GM19193 (cell line): ENCODE measurements at regions not wholly inside any gene's neighbourhood (a gene's known extent, or its start where the extent isn't known, plus 50 kb on each side); places are given as distances from the start of the nearest gene placed in this dataset.

Experiments used
- POLR2A ChIP-seq: IDR thresholded peaks from 4 replicates; pipeline ENCODE4 v1.6.1; 2011; ENCODE audit not compliant: insufficient read depth, insufficient read length; ENCODE audit errors: extremely low read depth

DNA sequence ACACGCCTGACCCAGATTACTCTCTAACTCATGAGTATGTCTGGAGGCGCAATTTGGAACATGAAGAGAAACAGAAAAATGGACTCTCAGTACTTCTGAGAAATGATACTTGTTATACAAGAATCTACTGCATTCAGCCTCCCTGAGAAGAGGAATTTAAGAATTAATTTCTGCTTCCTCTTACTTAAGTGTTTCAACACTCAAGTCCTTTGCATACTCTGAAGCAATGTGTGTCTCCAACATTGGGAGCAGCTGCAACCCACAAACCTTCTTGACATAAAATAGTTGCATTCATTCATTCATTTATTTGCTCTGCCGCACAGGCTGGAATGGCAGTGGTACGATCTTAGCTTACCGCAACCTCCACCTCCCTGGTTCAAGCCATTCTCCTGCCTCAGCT lies 199.8 kb downstream of the NPIPA7 start:
- no peak for TF ChIP-seq POLR2A

DNA sequence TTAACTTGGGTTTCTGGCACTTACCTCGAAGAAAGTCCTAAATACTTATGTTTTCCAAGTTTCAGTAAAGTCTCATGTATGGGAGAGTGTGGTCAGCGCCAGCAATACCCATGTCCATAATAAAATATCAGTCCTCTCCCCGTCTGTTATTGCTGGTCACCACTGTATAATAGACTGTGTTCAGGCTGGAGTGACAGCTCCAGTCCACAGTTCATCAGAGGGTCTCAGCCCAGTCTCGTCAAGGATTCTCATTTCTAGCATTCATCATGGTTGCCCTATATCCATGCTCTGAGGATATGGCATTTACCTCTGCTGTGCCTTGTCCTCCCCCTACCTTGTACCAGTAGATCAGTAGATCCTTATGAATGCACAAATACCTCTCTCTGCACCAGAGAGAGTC lies 384.5 kb downstream of the NPIPA7 start:
- TF ChIP-seq POLR2A: no peak

DNA sequence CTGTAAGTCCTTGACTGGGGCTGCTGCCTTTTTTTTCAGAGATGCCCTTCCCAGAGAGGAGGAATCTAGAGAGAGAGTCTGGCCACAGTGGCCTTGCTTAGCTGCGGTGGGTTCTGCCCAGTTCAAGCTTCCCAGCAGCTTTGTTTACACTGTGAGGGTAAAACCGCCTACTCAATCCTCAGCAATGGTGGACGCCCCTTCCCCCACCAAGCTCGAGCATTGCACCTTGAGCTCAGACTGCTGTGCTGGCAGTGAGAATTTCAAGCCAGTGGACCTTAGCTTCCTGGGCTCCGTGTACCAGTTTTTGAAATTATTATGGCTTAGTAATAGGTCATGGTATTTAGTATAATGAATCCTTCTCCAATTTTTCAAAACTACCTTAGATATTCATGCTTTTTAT lies 395.4 kb downstream of the NPIPA7 start:
- no peak for TF ChIP-seq POLR2A

DNA sequence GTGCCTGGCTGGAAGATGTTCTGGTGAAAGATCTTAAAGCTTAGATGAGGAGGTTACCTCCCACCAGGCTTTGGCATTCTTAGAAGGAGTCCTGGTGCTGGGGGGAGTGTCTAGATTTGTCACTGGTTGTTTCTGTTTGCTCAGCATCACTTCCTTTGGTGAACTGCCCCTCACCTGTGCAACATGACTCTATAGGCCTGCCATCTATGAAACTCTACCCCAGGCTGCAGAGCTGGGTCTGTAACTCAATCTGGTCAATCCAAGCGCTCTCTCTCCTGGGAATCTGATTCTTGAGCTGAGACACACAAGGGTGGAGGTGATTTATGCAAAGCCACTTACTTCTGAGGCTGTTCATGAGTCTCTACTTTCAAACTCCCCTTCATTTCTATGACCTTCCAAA lies 399.4 kb downstream of the NPIPA7 start:
- TF ChIP-seq POLR2A: no peak

DNA sequence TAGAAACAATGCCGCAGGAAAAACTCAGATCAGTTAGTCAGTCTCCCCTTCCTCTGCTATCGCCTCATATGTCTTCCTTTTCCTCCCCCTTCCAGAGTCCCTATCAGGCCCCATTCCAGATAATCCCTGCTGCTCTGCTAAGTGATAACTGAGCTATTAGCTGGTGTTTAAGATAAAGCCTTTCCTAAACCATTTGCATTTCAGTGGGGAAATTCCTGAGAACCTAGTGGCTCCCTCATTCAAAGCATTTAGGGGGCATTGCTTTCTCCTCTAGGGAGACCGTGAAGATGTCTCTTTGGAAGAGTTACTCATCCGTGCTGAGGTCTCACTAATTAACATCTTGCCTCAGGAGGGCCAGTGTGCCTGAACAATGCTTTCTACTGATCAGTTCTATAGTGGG lies 401.6 kb downstream of the NPIPA7 start:
- TF ChIP-seq POLR2A: no peak

DNA sequence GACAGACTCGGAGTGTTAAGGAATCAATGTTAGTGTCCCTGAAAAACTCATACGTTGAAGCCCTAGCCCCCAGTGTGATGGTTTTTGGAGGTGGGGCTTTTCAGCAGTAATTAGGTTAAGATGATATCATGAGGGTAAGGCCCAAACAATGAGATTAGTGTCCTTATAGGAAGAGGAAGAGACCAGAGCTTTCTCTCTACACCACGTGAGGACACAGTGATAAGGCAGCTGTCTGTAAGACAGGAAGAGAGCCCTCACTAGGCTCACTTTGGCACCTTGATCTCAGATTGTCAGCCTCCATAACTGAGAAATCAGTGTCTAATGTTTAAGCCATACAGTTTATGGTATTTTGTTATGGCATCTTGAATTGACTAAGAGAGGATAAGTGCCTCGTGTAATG lies 403.2 kb downstream of the NPIPA7 start:
- no peak for TF ChIP-seq POLR2A

DNA sequence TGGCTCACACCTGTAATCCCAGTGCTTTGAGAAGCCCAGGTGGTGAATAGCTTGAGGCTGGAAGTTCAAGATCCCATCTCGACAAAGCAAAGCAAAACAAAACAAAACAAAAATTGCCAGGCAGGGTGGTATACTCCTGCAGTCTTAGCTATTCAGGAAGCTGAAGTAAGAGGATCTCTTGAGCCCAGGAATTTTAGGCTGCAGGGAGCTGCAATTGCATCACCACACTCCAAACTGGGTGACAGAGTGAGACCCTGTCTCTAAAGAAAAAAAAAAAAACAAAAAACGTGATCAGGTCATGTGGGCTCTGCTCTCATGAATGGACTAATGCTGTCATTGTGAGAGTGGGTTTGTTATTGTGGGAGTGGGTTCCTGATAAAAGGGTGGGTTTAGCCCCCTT lies 409.1 kb downstream of the NPIPA7 start:
- TF ChIP-seq POLR2A: no peak

DNA sequence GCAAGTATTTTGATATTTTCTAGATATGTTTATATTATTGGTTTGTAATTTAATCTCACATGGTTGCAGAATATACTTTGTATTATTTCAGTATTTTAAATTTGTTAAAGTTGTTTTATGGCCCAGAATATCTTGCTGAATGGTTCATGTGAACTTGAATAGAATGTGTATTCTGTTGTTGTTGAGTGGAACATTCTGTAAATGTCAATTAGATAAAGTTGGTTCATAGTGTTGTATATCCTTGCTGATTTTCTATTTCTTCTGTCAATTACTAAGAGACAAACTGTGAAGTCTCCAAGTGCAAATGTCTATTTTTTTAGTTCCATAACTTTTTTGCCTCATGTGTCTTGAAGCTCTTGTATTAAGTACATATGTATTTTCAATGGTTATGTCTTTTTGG lies 411.7 kb downstream of the NPIPA7 start:
- no peak for TF ChIP-seq POLR2A

DNA sequence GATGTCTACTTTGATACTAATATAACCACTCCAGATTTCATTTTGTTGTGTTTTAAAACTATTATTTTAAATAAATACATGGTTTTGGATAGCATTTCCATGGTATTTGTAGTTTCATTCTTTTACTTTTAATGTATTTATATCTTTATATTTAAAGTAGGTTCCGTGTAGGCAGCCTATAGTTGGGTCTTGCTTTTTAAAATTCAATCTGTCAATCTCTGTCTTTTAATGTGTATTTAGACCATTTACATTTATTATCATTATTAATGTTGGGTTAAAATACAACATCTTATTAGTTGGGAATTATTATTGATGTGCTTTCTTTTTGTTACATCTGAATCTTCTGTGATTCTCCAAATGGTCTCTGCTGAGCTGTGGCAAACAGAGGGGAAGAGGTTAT lies 412.1 kb downstream of the NPIPA7 start:
- TF ChIP-seq POLR2A: no peak

DNA sequence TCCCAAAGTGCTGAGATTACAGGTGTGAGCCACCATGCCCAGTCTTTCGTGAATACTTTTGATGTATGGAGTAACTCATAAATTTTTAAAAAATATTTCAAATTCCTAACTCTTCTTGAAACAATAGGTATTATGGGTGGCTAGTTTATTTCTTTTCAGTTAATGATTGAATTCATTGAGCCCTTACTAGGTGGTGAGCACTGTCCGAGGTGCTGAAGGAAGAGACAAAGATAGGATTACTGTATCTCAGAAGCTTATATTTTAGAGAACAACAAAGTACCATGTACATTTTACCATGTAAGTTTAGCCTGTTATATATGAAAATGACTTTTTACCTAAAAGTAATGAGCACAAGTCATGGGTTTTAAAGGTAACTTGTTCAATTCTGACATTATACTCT lies 418.3 kb downstream of the NPIPA7 start:
- no peak for TF ChIP-seq POLR2A

DNA sequence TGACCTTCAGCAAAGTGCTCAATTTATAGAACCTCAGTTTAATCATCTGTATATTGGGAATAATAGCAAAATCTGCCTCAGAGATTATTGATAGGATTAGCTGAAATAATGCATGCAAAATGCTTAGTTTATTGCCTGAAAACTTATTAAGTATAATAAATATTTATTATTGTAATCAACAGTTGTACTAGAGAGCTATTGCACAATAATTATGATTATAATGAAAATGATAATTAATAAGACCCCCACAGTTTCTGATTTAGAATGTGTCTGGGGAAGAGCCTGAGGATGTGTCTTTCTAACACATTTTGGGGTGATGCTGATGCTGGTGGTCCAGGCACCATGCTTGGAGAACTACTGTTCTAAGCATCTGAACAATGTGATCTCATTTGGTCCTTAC lies 419.6 kb downstream of the NPIPA7 start:
- TF ChIP-seq POLR2A: no peak

DNA sequence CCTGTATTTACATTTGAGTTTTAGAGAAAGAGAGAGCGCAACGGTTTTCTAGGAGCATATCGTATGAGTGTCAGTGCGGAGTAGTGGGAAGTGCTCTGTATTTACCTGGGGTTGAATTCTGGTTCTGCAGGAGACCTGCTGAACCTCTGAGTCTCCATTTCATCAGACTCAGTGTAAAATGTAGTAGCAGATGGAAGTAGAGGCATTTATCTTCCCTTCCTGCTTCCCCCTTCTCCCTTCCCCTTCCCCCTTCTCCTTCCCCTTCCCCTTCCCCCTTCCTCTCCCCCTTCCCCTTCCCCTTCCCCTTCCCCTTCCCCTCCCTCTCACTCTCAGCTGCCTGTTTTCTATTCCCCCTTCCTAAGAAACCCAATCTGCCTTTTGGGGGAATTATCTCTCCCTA lies 426.9 kb downstream of the NPIPA7 start:
- no peak for TF ChIP-seq POLR2A

DNA sequence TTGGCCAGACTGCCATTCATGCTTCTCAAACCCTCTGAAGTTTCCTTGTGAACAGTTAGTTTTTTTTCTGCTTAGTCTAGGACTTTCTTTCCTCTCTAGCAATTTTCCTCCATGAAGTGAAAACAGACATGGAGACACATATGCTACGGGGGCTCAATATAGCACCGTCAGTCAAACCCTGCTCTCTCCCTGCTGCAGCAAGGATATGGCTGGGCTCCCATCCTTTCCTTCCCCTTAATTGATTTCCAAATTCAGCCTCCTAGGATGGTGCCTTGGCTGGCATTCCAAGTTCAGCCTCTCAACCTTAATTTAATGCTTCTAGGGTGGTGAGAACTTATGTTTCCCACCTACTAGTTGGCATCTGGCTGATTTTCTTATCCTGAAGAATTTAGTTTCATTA lies 436.7 kb downstream of the NPIPA7 start:
- no peak for TF ChIP-seq POLR2A

DNA sequence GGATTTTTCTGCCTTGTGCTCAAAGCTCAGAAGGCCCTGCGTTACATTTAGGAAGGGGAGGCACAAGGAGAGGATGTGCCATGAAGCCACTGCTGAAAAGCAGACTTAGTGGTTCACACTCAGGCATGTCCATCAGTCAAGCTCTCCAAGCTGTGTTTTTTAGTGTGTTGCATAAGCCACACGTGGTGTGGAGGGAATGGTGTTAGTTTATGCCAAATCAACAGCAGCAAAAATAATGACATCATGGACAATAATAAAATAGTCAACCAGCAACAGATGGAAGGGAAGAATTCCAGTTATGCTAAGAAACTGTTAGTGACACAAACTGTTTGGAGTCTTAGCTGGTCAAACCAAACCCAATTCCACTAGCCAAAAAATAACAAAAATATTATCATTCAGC lies 438.3 kb downstream of the NPIPA7 start:
- no peak for TF ChIP-seq POLR2A

DNA sequence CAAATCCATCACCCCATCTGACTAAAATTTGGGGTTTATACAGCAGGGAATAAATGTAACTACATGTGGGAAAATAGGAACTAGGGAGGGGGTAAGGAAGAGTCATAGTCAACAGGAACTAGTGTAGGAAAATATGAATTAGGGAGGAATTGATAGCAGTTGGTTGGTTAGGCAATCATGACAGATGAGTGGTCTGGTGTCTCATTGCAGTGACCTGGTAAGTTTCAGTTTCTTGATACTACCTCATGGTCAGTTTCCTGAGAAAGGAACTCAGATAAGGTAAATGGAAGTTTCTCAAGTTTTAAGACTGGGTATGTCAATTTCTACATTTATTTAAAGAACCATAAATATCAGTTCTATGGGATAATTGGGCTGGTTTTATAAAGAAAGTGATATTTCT lies 442.3 kb downstream of the NPIPA7 start:
- TF ChIP-seq POLR2A: no peak

DNA sequence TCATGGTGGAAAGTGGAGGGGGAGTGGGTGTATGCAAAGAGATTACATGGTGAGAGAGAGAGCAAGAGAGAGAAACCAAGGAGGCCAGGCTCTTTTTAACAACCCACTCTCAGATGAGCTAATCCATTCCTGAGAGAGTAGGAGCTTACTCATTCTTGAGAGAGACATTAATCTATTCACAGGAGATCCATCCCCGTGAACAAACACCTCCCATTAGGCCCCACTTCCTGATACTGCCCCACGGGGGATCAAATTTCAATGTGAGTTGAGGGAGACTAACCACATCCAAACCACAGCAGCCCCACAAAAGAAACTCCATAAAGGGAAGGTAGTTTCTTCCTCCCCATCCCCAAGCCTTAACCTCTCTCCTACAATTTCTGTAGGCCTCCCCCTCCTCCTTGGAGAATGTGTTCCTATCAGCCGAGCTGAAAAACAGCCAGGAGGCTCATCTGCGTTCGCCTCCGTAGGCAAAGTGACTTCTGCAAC lies 450.0 kb downstream of the NPIPA7 start:
- TF ChIP-seq POLR2A: no peak

DNA sequence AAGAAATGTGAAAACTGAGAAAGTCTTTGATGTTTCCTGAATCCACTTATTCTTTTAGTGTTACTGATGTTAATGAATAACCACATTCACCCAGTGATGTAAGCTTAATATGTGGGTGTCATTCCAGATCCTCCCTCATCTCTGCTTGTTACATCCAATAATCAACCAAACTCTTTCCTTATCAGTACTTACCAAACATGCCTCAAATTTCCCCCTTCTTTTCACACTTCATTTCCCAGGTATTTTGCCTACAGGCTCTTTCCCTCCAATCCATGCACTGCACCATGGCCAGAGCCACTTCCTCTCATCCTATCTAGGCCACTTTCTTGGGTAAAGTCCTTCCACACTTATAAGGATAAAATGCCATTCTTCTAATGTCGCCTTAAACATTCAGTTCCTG lies 451.5 kb downstream of the NPIPA7 start:
- TF ChIP-seq POLR2A: no peak
